Brain microvascular endothelial cell (primary cell): ENCODE measurements at regions not wholly inside any gene's neighbourhood (a gene's known extent, or its start where the extent isn't known, plus 50 kb on each side); places are given as distances from the start of the nearest gene placed in this dataset.

Experiments used
- DNase-seq: peaks from one replicate; pipeline ENCODE4 v3.0.0-alpha.2; 2020
- H3K27ac ChIP-seq: fragments of 250-450 bp; sonication (Bioruptor Pico); 2 replicates; pipeline ENCODE4 v1.5.1; 2020; ENCODE audit warnings: mild to moderate bottlenecking, moderate library complexity
- H3K27me3 ChIP-seq: fragments of 250-450 bp; sonication (Bioruptor Pico); replicated peaks from 2 replicates; pipeline ENCODE4 v1.5.1; 2020; ENCODE audit warnings: mild to moderate bottlenecking
- H3K36me3 ChIP-seq: fragments of 250-450 bp; sonication (Bioruptor Pico); replicated peaks from 2 replicates; pipeline ENCODE4 v1.5.1; 2020; ENCODE audit warnings: mild to moderate bottlenecking
- H3K4me3 ChIP-seq: 2 replicates; pipeline ENCODE4 v1.5.1; 2011; ENCODE audit warnings: low read depth, mild to moderate bottlenecking, control low read depth, low read length, moderate library complexity
- in situ Hi-C: cut with HindIII; loops from 2 replicates; pipeline ENCODE4 v1.10.0; 2017; ENCODE audit warnings: low sequenced_read_pairs, low pct_ligation_motif_present
- TF ChIP-seq, protein P1 (sequence below): IDR thresholded peaks from 2 replicates; pipeline ENCODE4 v1.5.1; 2011; ENCODE audit warnings: low read depth, mild to moderate bottlenecking, moderate library complexity, low read length, control low read depth, inconsistent platforms; ENCODE audit errors: missing control alignments

DNA sequence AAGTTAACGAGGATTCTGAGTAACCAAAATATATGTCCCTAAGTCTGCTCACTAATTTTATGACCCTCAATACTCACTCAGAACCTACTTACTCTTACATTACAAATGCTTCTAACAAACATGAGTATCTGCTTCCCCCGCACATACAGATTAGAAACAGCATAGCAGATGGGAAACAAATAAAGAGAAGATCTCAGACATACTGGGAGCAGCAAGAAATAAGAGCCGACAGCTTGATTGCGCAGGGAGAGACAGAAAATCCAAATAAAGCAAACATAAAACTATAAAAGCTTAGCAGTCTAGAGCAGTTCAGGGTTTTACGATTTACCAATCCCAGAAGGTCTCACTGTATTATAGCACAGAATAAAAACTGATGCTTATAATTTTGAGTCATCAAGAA is 89.1 kb upstream of the DBX1 start:
- Histone ChIP-seq H3K36me3 (no peaks in the 10 kb centered on the region), H3K4me3 (no peak overlapping the region), H3K27me3 (peaks cover 1% of the 10 kb centered on the region), H3K27ac (no peak overlapping the region)
- TF ChIP-seq, protein P1, sequence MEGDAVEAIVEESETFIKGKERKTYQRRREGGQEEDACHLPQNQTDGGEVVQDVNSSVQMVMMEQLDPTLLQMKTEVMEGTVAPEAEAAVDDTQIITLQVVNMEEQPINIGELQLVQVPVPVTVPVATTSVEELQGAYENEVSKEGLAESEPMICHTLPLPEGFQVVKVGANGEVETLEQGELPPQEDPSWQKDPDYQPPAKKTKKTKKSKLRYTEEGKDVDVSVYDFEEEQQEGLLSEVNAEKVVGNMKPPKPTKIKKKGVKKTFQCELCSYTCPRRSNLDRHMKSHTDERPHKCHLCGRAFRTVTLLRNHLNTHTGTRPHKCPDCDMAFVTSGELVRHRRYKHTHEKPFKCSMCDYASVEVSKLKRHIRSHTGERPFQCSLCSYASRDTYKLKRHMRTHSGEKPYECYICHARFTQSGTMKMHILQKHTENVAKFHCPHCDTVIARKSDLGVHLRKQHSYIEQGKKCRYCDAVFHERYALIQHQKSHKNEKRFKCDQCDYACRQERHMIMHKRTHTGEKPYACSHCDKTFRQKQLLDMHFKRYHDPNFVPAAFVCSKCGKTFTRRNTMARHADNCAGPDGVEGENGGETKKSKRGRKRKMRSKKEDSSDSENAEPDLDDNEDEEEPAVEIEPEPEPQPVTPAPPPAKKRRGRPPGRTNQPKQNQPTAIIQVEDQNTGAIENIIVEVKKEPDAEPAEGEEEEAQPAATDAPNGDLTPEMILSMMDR, result no peak
- in situ Hi-C loops, result no loop called here
- DNase-seq, result no peak

DNA sequence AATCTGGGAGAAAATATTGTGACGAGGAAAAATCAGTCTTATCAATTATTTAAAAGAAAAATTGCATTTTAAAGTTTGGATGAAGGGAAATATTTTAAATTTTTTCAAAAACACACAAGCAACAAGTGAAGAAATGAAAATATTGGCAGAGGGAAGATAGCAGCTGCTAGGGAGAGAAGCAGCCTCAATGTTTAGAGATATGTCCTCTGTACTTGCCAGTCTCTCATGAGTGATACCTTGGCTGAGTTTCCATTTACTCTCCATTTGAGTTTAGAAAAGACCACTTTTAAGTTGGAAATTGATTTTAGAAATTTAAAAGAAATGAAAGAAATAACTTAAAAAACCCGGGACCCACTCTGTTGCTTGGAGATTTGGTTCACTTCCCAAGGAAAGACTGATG is 88.6 kb upstream of the DBX1 start:
- TF ChIP-seq, protein P1, result no peak

DNA sequence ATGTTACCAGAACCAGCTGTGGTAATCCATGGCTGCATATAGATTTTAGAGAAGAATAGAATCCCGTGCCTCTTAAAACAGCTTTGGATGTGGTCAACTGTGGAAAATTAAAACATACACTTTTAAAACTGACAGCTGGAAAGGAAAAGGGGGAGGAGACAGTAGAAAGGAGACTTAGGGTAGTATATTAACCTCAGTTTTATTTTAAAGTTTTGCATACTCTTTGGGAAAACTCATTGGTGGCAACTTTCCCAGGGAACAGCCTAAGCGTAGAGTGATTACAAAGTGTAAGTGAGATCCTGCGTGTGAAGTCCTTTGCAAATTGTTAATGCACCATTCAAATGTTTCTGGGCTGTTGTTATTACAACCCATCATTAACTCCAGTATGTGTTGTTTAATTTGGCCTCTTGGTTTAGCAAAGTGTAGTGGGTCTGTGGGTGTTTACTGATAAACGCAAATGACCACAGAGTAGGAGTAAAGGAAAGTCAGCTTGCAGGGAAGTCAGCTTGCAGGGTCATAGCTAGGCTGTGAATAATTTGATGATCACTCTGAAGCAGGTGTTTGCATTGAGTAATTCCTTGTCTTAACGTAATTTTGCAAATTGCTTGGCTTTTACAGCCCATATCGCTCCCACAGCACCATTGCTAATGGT is 88.0 kb upstream of the DBX1 start:
- TF ChIP-seq, protein P1, result no peak
- Histone ChIP-seq H3K4me3 (no peak overlapping the region), H3K27ac (no peak overlapping the region), H3K27me3 (peaks cover 1% of the 10 kb centered on the region), H3K36me3 (no peaks in the 10 kb centered on the region)
- DNase-seq, result no peak
- in situ Hi-C loops, result no loop called here

More for the DNA sequence above, 88.6 kb upstream of the DBX1 start:
- no peak overlapping the region for H3K4me3 ChIP-seq
- H3K27me3 ChIP-seq, result peaks cover 1% of the 10 kb centered on the region
- no peak overlapping the region for H3K27ac ChIP-seq
- in situ Hi-C loops, result no loop called here
- no peaks in the 10 kb centered on the region for H3K36me3 ChIP-seq
- DNase-seq, result no peak

DNA sequence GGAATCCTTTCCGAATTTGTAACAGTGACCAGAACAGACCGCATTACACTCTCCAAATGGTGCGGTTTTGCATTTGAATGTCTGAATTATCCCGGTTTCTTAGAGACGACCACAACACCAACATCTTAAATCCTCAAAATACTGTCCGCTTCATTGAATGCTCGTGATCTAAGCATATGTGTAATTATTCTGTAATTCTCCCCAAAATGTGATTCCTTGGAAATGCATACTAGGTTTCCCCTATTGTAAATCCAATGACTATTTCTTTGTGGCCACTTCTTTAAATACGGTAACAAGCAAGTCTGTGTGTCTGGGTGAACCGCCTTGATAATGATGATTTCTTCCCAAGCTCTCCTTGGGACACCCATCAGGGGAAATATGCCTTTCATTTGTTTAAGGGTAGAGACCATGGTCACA is 87.3 kb upstream of the DBX1 start:
- in situ Hi-C loops, result no loop called here
- no peaks in the 10 kb centered on the region for H3K36me3 ChIP-seq

DNA sequence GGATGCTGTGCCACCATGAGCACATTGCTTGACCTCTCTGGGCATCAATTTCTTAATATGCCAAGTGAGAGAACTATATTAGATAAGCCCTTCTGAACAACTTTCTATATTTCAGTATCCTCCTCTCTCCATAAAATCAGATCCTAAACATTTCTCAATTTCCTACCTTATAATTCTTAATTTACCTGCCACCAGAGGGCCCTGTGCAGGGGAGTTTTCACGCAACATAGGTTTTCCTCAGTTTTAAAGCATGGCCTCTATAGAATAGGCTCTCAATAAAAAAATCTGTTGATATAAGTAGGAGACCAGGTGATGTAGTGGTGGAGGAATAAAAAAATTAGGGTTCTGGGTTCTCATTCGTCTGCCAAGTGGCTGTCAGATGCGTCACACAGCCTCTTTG is 83.7 kb upstream of the DBX1 start:
- in situ Hi-C loops, result no loop called here
- H3K27me3 ChIP-seq, result no peaks in the 10 kb centered on the region
- no peak for DNase-seq
- no peak overlapping the region for H3K4me3 ChIP-seq
- H3K27ac ChIP-seq, result no peak overlapping the region
- H3K36me3 ChIP-seq, result no peaks in the 10 kb centered on the region
- TF ChIP-seq, protein P1, result peak; percentile 57

More for the DNA sequence above, 87.3 kb upstream of the DBX1 start:
- Histone ChIP-seq H3K4me3 (no peak overlapping the region), H3K27me3 (peaks cover 1% of the 10 kb centered on the region), H3K27ac (no peak overlapping the region)
- TF ChIP-seq, protein P1, result no peak
- DNase-seq, result no peak

DNA sequence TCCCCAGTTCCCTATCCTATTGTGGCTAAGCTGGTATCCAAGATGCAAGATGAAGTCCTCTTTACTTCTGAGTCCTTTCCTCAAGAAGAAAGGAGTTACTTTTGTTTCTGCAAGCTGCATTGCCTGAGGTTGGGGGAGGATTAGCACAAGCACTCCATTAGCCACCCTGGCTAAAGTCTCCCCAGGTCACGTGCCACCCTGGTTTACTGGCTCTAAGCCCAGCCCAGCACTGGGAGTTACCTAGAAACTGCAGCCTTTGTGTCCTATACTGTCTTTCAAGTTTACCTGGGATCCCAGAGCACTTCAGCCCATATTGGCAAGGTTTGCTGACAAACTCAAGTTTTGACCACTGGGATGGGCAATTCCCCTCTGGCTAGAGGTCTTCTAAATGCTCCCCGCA is 78.4 kb upstream of the DBX1 start:
- DNase-seq, result no peak
- no peak overlapping the region for H3K4me3 ChIP-seq
- H3K36me3 ChIP-seq, result no peaks in the 10 kb centered on the region
- H3K27ac ChIP-seq, result no peak overlapping the region
- no peaks in the 10 kb centered on the region for H3K27me3 ChIP-seq
- TF ChIP-seq, protein P1, result no peak
- in situ Hi-C loops, result no loop called here
